ENCODE measurements at regions not wholly inside any gene's neighbourhood (a gene's known extent, or its start where the extent isn't known, plus 50 kb on each side); places are given as distances from the start of the nearest gene placed in this dataset.
"Not testable (repeated sequence)": the region's sequence is repeated elsewhere in the genome, so short reads cannot be mapped to it uniquely, and the experiment has no call there.

DNA sequence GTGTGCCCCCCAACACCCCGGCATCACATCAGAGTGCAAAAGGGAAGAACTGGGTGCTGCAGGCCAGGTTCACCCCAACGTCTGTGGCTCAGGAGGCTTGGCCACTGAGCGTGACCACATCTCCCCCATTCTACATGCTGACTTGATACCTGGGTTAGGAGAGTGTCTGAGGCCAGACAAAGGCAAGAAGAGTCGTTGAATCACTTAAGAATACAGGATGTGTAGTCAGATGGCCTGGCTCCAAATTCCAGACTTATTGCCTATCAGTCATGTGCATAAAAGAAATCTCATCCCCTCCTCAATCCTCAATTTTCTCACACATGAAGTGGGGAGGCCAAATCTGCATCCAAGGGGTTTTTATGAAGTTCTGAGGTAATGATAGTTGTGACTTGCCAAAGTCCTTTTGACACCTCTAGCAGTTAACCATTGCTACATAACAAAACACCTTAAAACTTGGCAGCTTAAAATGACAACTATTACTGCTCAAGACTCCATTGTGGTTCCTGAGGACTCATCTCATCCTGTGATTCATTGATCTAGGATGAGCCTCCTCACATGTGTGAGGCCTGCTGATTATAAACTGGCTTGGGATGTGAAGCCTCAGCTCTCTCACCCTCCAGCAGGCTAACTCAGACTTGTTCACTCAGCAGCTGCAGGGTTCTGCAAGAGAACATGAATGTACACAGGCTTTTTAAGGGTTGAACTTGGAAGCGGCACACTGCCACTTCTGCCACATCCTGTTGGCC, 138.8 kb upstream of the TLE3 start:
- no peak for DNase-seq (ENCODE audit: low read depth in 3 of 3)

- no peak for DNase-seq (ENCODE audit: low read depth in 3 of 3)
Measured at GRCh38 chr15:70235347-70235746, 137.6 kb upstream of the TLE3 start.

- no peak for DNase-seq (ENCODE audit: low read depth in 3 of 3)
Measured at GRCh38 chr15:70234256-70234905, 136.7 kb upstream of the TLE3 start.

DNA sequence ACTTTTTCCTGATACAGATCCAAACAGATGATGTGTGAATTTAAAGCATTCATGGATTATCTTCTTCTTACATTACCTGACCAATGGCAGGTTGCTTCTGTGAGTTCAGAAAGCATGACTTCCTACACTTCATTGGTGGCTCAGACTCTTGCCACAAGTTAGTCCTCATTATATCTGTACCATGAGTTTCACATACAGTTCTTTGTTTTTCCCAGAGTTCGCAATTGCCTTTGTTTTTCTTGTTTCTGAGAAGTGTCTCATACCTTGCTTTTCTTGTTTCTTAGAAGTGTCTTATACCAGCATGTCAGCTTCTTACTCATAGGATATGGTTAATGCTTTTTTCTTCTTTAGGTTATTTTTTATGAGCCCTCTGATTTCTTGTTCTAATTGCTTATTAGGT, 133.8 kb upstream of the TLE3 start:
- DNase-seq (ENCODE audit: low read depth in 3 of 3) = no peak

GRCh38 chr15:70227918-70228317, 130.2 kb upstream of the TLE3 start:
- not testable (repeated sequence) for DNase-seq (ENCODE audit: low read depth in 3 of 3)

DNA sequence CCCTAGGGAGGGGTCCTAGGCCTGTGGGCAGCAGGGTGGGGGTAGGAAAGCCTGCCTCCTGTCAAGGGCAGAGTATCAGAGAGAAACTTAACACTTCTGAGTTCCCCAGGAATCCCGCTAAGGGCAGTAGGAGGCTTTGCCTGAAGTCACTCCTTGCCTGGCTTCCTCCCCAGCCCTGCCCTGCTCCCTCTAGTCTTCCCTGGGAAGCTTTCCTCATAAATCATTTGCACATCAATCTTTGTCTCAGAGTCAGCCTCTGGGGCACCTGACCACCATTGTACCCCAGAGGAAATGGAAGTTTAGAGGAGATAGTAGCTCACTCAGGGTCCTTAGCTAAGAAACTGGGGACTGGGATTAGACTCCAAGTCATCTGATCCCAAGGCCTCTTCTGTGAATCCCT, 129.4 kb upstream of the TLE3 start:
- DNase-seq (ENCODE audit: low read depth in 3 of 3) = no peak

DNA sequence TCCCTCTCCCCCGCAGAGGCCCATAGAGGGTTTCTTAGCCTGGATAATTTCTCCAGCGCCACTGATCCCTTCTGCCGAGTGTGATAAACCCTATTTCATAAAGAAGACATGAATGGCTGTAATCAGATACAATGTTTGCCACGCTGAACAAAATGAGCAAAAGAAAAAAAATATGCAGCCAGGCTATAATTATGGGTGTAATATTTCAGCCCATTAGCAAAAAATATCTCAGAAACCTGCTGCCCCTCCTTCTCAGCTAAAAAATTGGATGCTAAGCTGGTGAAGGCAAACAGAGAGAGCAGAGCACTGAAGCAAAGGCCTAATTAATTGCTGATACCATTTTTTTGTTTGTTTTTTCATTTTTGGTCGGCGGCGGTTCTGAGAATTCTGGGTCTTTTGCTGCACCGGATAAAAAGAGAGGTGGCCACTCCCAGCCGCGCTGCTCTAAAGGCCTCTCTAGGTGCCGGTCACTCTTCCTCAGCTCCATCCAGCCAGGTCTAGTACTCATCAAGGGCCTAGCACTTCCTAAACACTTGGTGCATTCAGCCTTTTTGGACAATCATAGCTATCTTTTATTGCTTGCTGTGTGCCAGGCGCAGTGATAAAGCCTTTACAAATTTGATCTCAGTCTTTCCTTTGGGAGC, 128.7 kb upstream of the TLE3 start:
- DNase-seq (ENCODE audit: low read depth in 3 of 3) = no peak

- DNase-seq (ENCODE audit: low read depth in 3 of 3) = no peak
Measured at GRCh38 chr15:70225416-70225815, 127.7 kb upstream of the TLE3 start.

DNA sequence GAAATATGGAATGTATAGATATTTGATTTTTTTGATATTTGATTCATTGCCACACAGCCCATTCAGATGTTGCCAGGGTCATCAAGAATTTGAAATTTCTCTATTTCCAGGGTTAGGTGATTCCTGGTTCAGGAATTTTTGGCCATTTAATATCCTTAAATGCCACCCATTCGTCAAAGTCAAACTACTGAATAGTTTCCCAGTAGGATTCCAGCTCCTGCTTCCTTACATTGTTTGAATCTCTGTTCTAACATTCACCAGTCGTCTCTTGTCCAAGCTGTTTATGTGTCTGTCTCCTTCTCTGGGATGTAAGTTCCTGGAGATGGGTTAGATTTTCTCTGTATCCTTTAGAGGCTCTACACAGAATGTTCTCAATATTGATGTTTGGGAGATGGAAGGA, 124.9 kb upstream of the TLE3 start:
- DNase-seq (ENCODE audit: low read depth in 3 of 3) = no peak

GRCh38 chr15:70220490-70221096, 122.9 kb upstream of the TLE3 start:
- DNase-seq (ENCODE audit: low read depth in 3 of 3) = no peak

DNA sequence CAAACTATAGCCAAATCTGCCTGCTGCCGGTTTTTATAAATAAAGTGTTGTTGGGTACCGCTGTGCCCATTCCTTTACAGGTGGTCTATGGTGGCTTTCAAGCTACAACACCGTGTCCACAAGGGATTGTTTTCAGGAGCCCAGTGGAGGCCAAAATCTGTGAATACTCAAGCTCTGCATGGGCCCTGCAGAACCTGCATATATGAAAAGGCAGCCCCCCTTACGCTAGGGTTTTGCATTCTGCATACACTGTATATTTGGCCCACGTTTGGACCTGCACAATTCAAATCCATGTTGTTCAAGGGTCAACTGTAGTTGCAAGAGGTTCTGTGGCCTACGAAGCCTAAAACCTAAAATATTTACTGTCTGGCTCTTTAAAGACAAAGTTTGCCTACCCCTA, 122.2 kb upstream of the TLE3 start:
- DNase-seq (ENCODE audit: low read depth in 3 of 3) = no peak

DNA sequence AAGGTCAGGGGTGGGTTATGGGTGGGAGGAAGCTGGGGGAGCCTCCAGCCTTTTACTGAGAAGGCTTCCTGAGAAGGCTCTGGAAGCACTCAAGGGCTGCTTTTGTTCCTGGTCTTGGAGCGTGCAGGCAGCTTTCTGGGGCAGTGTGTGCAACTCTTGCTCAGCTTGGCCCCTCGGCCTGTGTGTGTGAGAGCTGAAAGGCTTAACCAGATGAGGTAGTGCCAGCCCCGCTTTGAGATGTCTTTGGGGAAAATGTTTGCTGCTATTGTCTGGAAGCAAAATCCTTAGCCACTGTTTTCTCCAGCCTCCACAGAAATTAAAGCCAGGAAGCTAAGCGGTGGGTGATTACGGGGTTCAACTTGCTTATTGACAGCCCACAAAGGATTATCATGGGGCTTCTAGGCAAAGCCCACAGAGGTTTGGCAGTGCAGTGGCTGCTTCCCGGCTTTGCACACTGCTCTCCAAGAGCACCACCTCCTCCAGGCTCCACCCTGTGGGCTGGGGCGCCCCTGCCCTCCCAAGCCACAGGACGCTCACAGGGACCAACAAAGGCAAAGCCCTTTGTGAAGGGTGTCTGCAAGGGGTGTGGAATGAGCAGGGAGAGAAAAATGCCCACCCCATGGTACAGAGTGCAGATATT, 121.7 kb upstream of the TLE3 start:
- DNase-seq (ENCODE audit: low read depth in 3 of 3) = no peak

GRCh38 chr15:70217226-70218160, 119.8 kb upstream of the TLE3 start:
- no peak for DNase-seq (ENCODE audit: low read depth in 3 of 3)

GRCh38 chr15:70215951-70216350, 118.2 kb upstream of the TLE3 start:
- DNase-seq (ENCODE audit: low read depth in 3 of 3) = no peak

- DNase-seq (ENCODE audit: low read depth in 3 of 3) = no peak
Measured at GRCh38 chr15:70214941-70215635, 117.4 kb upstream of the TLE3 start.

DNA sequence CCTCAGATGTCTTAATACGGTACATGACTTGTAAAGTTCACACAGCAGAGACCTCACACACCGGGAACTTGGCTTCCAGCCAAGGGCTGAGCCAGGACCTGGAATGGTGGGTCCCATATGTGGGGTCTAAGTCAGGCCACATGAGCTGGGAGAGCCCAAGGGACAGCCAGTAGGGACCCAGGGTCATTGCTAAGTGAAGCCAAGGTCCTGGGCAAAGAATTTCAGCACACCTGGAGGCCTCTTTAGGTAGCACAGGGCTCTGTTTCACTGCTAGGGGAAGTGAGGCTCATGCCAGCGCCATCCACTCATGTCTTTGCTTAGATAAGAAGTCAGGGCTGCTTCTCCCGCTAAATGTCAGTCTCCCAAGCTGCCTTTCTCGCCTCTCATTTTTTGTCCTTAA, 116.6 kb upstream of the TLE3 start:
- no peak for DNase-seq (ENCODE audit: low read depth in 3 of 3)

GRCh38 chr15:70213794-70214193, 116.1 kb upstream of the TLE3 start:
- no peak for DNase-seq (ENCODE audit: low read depth in 3 of 3)

DNA sequence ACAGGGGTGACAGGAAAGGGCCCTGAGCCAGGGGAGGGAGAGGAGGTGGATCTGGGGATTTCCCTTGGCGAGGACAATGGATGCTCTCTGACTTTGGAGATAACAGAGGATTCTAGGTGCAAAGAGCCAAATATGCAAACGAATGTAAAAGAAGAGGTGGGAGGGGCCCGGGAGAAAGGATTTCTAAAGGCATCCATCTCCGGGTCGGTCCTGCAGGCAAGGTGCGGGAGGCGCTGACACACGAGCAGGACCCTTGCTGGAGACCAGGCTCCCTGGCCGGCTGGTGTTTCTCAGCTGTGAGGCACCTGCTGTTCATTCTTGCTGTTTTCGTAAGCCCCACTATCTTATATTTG, 115.2 kb upstream of the TLE3 start:
- no peak for DNase-seq (ENCODE audit: low read depth in 3 of 3)

- DNase-seq (ENCODE audit: low read depth in 3 of 3) = no peak
Measured at GRCh38 chr15:70212286-70212962, 114.7 kb upstream of the TLE3 start.

GRCh38 chr15:70210528-70210927, 112.8 kb upstream of the TLE3 start:
- no peak for DNase-seq (ENCODE audit: low read depth in 3 of 3)

All from stimulated activated CD4-positive, alpha-beta T cell treated with anti-CD3 and anti-CD28 coated beads, TNF-alpha, amount 100 ng/mL, for 24 hours (primary cell).